Panc1 (cell line): ENCODE measurements at regions not wholly inside any gene's neighbourhood (a gene's known extent, or its start where the extent isn't known, plus 50 kb on each side); places are given as distances from the start of the nearest gene placed in this dataset.

Experiments used
- ATAC-seq: fragments of 200-7000 bp; cut with Tn5 transposase; 2 replicates; pipeline ENCODE4 v1.9.1; 2020; ENCODE audit warnings: mild to moderate bottlenecking, moderate library complexity
- BruUV-seq: library from RNA; stranded (reverse); fragments of 400-500 nt; replicated peaks from 2 replicates; lab custom pipeline; 2021; lab: Mats Ljungman, UMichigan
- CTCF ChIA-PET: fragments of 300-600 bp; sonication (Branson Sonifier 250); formaldehyde crosslinking; loops from one replicate; lab custom pipeline; 2022; ENCODE audit warnings: antibody characterized with exemption; lab: Charles Lee
- POLR2A ChIA-PET: fragments of 300-600 bp; sonication (Branson Sonifier 250); formaldehyde crosslinking; loops from one replicate; lab custom pipeline; 2022; ENCODE audit warnings: antibody characterized with exemption; lab: Charles Lee
- DNase-seq: peaks from one replicate; pipeline ENCODE4 v3.0.0-alpha.2; 2010; ENCODE audit warnings: low read depth, low spot score
- H3K27ac ChIP-seq: 2 replicates; pipeline ENCODE4 v1.5.1; 2011; ENCODE audit warnings: mild to moderate bottlenecking, low read length, inconsistent platforms
- H3K27me3 ChIP-seq: fragments of 200-500 bp; sonication (Bioruptor generic); 2 replicates; pipeline ENCODE4 v1.6.0; 2014; ENCODE audit warnings: low read length, inconsistent platforms; ENCODE audit not compliant: control insufficient read depth, insufficient read depth
- H3K36me3 ChIP-seq: fragments of 200-500 bp; sonication (Bioruptor generic); 2 replicates; pipeline ENCODE4 v1.5.1; 2014; ENCODE audit warnings: inconsistent platforms, mild to moderate bottlenecking, low read length, moderate library complexity; ENCODE audit not compliant: control insufficient read depth, insufficient read depth
- H3K4me1 ChIP-seq: 2 replicates; pipeline ENCODE4 v1.5.1; 2011; ENCODE audit warnings: inconsistent platforms, mild to moderate bottlenecking, low read length, moderate library complexity; ENCODE audit not compliant: control insufficient read depth, insufficient read depth
- H3K4me3 ChIP-seq, 2 experiments: 2 replicates each; pipeline ENCODE4 v1.5.1; 2011 to 2012; ENCODE audit warnings: low read depth in 2 of 2, low read length in 2 of 2, mild to moderate bottlenecking in 2 of 2, inconsistent platforms in 1 of 2, moderate library complexity in 1 of 2
- H3K9me3 ChIP-seq: fragments of 200-500 bp; sonication (Bioruptor generic); 2 replicates; pipeline ENCODE4 v1.5.1; 2014; ENCODE audit warnings: low read depth, mild to moderate bottlenecking, inconsistent platforms, low read length, moderate library complexity; ENCODE audit not compliant: control insufficient read depth, insufficient read depth
- CTCF ChIP-seq: fragments of 450-650 bp; IDR thresholded peaks from 2 replicates; pipeline ENCODE4 v1.5.1; 2017; ENCODE audit warnings: mild to moderate bottlenecking
- POLR2AphosphoS5 ChIP-seq: IDR thresholded peaks from 2 replicates; pipeline ENCODE4 v1.6.1; 2012; ENCODE audit warnings: mild to moderate bottlenecking, low read depth, low read length, moderate library complexity
- REST ChIP-seq, 2 experiments: IDR thresholded peaks; 2 replicates each; pipeline ENCODE4 v1.6.1; 2011 to 2012; ENCODE audit warnings: low read depth in 2 of 2, control low read depth in 1 of 2, low read length in 1 of 2, mild to moderate bottlenecking in 1 of 2, moderate library complexity in 1 of 2; ENCODE audit not compliant: insufficient read depth in 1 of 2
- SIN3A ChIP-seq: IDR thresholded peaks from 2 replicates; pipeline ENCODE4 v1.6.1; 2012; ENCODE audit warnings: low read depth, mild to moderate bottlenecking, low read length, moderate library complexity, borderline replicate concordance; ENCODE audit not compliant: insufficient read depth
- TCF7L2 ChIP-seq: IDR thresholded peaks from 2 replicates; pipeline ENCODE4 v1.6.1; 2011; ENCODE audit warnings: mild to moderate bottlenecking, low read depth, low read length, inconsistent platforms
- in situ Hi-C: cut with HindIII; loops from 2 replicates; pipeline ENCODE4 v1.10.0; 2016; ENCODE audit warnings: low sequenced_read_pairs, low pct_unique_long_range_greater_than_20kb
- intact Hi-C: fragments of 100-400 bp; cut with micrococcal nuclease; formaldehyde crosslinking; loops from one replicate; pipeline ENCODE4 v1.10.0; 2022; ENCODE audit not compliant: unreplicated experiment

GRCh38 chr3:171977860-171978259, 61.5 kb upstream of the FNDC3B start:
- DNase-seq: no peak
- Histone ChIP-seq H3K4me3 (no peak overlapping the region), H3K27ac (no peak overlapping the region), H3K27me3 (no peaks in the 10 kb centered on the region; the same call in 1 of the 2 replicates), H3K9me3 (no peaks in the 10 kb centered on the region), H3K36me3 (no peaks in the 10 kb centered on the region), H3K4me1 (no peaks in the 10 kb centered on the region)
- TF ChIP-seq CTCF: no peak
- no peak for TF ChIP-seq REST (IDR thresholded peaks at IDR 0.05; ENCODE audit: insufficient read depth in 1 of 2, low read depth in 2 of 2, low read length in 1 of 2)
- TF ChIP-seq SIN3A: no peak
- no peak for TF ChIP-seq POLR2AphosphoS5
- TF ChIP-seq TCF7L2: no peak
- CTCF ChIA-PET: no interaction called here
- BruUV-seq: no TSS peak
- POLR2A ChIA-PET: no interaction called here
- intact Hi-C loops (no loop called here), in situ Hi-C loops (no loop called here)
- ATAC-seq: no peak

- TF ChIP-seq TCF7L2 (no peak), SIN3A (no peak), POLR2AphosphoS5 (no peak), REST (IDR thresholded peaks at IDR 0.05; ENCODE audit: insufficient read depth in 1 of 2, low read depth in 2 of 2, low read length in 1 of 2) (no peak), CTCF (no peak)
- no peaks in the 10 kb centered on the region; the same call in 1 of the 2 replicates for H3K27me3 ChIP-seq
- no peaks in the 10 kb centered on the region for H3K9me3 ChIP-seq
- H3K4me3 ChIP-seq: no peak overlapping the region
- H3K4me1 ChIP-seq: no peaks in the 10 kb centered on the region
- no peaks in the 10 kb centered on the region for H3K36me3 ChIP-seq
- no peak for ATAC-seq
- intact Hi-C loops (no loop called here), in situ Hi-C loops (no loop called here)
- ChIA-PET CTCF (no interaction called here), POLR2A (no interaction called here)
- DNase-seq: no peak
- H3K27ac ChIP-seq: no peak overlapping the region
- BruUV-seq: no TSS peak
These were observed 61.0 kb upstream of the FNDC3B start for GRCh38 chr3:171978390-171978789.
